ENCODE measurements at regions not wholly inside any gene's neighbourhood (a gene's known extent, or its start where the extent isn't known, plus 50 kb on each side); places are given as distances from the start of the nearest gene placed in this dataset.

DNA sequence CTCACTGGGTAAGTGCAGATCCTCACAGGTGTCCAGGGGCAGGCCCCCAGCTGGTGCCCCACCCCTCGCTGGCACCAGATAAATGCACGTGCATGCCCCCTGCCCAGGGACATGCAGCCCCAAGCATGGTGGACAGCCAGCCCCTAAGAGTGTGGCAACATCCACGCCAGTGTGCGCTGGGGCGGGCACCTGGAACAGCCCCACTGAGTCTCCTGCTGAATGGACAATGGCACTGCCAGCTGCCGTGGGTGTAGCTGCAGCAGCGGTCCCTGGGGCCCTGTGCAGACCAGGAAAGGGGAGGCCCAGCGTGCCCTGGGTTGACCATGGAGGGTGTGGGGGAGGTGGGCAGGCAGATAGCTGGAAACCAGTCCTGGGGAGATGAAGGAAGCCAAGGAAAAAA, 538.7 kb upstream of the SGCG start:
- Mint-ChIP-seq H3K4me3 (no peak overlapping the region), H3K27me3 (ENCODE audit: low read depth) (no peaks in the 10 kb centered on the region), H3K27ac (ENCODE audit: unreplicated experiment) (no peak overlapping the region), H3K9me3 (no peaks in the 10 kb centered on the region), H3K4me1 (no peaks in the 10 kb centered on the region), H3K36me3 (ENCODE audit: low read depth) (no peaks in the 10 kb centered on the region)
- no peak for DNase-seq (ENCODE audit: low read depth, low spot score)
- no peak for TF ChIP-seq CTCF (conservative IDR thresholded peaks at IDR 0.05)

DNA sequence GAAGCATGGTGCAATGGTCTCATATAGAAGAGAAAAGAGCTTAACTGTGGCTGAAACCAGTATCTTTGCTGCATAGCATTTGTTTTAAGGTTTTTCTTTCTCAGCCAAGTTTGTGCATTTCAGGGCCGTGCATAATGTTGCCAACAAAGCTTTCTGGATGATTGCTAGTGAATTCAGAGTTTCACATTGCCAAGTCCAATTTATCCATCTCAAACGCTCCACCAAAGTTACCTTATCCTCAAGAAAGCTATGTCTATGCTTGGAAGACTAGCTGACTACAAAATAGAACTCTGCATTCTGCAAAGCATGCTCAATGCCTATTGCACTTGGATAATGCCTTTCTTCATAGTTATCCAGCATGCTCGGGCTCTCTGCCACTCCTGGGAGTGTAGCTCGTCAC, 535.8 kb upstream of the SGCG start:
- no peaks in the 10 kb centered on the region for H3K9me3 Mint-ChIP-seq
- H3K4me3 Mint-ChIP-seq, result no peak overlapping the region
- no peak overlapping the region for H3K27ac Mint-ChIP-seq (ENCODE audit: unreplicated experiment)
- no peaks in the 10 kb centered on the region for H3K4me1 Mint-ChIP-seq
- H3K36me3 Mint-ChIP-seq (ENCODE audit: low read depth), result no peaks in the 10 kb centered on the region
- no peak for DNase-seq (ENCODE audit: low read depth, low spot score)
- H3K27me3 Mint-ChIP-seq (ENCODE audit: low read depth), result no peaks in the 10 kb centered on the region
- no peak for TF ChIP-seq CTCF (conservative IDR thresholded peaks at IDR 0.05)

DNA sequence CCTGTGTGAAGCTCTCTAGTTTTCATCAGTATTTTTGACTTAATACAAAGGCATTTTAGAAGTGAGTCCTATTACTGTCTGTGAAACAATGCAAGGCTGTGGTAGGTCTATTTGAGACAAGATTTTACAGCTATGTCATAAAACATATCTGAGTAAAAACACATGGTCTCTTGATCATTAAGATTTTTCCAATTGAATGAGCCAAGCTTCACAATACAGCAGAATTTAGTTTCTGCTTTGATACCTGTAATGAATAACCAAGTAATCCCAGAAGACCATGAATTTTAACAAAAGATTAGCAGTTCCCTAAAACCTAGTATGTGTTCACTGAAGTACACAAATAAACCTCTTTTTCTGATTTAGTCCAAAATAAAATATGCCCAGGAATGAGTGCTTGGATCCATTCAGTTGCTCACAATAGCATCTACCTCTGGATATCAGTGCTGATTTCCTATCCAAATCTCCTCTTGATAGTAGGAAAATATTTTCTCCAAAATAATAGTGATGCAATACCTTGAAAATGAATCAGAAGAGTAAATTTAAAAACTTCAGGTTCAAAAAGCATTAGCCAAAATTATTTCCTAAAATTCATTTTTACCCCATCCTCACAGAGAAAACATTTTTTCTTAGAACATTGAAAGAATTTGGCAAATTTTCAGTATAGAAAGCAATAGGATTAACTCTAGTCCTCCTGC, 533.5 kb upstream of the SGCG start:
- no peak overlapping the region for H3K4me3 Mint-ChIP-seq
- no peak overlapping the region for H3K27ac Mint-ChIP-seq (ENCODE audit: unreplicated experiment)
- no peaks in the 10 kb centered on the region for H3K9me3 Mint-ChIP-seq
- no peak for DNase-seq (ENCODE audit: low read depth, low spot score)
- TF ChIP-seq CTCF (conservative IDR thresholded peaks at IDR 0.05), result no peak
- no peaks in the 10 kb centered on the region for H3K4me1 Mint-ChIP-seq
- no peaks in the 10 kb centered on the region for H3K27me3 Mint-ChIP-seq (ENCODE audit: low read depth)
- no peaks in the 10 kb centered on the region for H3K36me3 Mint-ChIP-seq (ENCODE audit: low read depth)

- H3K27ac Mint-ChIP-seq (ENCODE audit: unreplicated experiment), result no peak overlapping the region
- H3K36me3 Mint-ChIP-seq (ENCODE audit: low read depth), result no peaks in the 10 kb centered on the region
- H3K4me1 Mint-ChIP-seq, result no peaks in the 10 kb centered on the region
- no peaks in the 10 kb centered on the region for H3K9me3 Mint-ChIP-seq
- no peak for DNase-seq (ENCODE audit: low read depth, low spot score)
- H3K27me3 Mint-ChIP-seq (ENCODE audit: low read depth), result no peaks in the 10 kb centered on the region
- no peak for TF ChIP-seq CTCF (conservative IDR thresholded peaks at IDR 0.05)
- no peak overlapping the region for H3K4me3 Mint-ChIP-seq
Observed at GRCh38 chr13:22648320-22648801, 532.4 kb upstream of the SGCG start.

GRCh38 chr13:22652796-22653195, 528.0 kb upstream of the SGCG start:
- Mint-ChIP-seq H3K27me3 (ENCODE audit: low read depth) (no peaks in the 10 kb centered on the region), H3K36me3 (ENCODE audit: low read depth) (no peaks in the 10 kb centered on the region), H3K4me3 (no peak overlapping the region), H3K27ac (ENCODE audit: unreplicated experiment) (no peak overlapping the region), H3K9me3 (no peaks in the 10 kb centered on the region), H3K4me1 (no peaks in the 10 kb centered on the region)
- TF ChIP-seq CTCF (conservative IDR thresholded peaks at IDR 0.05), result no peak
- DNase-seq (ENCODE audit: low read depth, low spot score), result no peak
